ENCODE measurements at regions not wholly inside any gene's neighbourhood (a gene's known extent, or its start where the extent isn't known, plus 50 kb on each side); places are given as distances from the start of the nearest gene placed in this dataset.

GRCh38 chr18:61951396-61951795 lies 58.6 kb upstream of the RNF152 start:
- TF ChIP-seq EZH2 (IDR thresholded peaks at IDR 0.05; ENCODE audit: insufficient read depth, poor library complexity, severe bottlenecking) (no peak), EZH2phosphoT487 (IDR thresholded peaks at IDR 0.05; ENCODE audit: insufficient read depth, low read depth) (no peak)
